Keratinocyte (primary cell): ENCODE measurements at regions not wholly inside any gene's neighbourhood (a gene's known extent, or its start where the extent isn't known, plus 50 kb on each side); places are given as distances from the start of the nearest gene placed in this dataset.

Experiments
- DNase-seq: peaks from one replicate; pipeline ENCODE4 v3.0.0-alpha.2; 2011; ENCODE audit warnings: low read depth, missing footprints, low spot score
- FAIRE-seq: peaks from 2 replicates; lab custom pipeline; 2011; peaks lifted over from hg19 to GRCh38; lab: Jason Lieb, UNC
- H2AFZ ChIP-seq: 2 replicates; pipeline ENCODE4 v1.6.0; 2012; ENCODE audit warnings: low read length, control low read depth, inconsistent platforms; ENCODE audit not compliant: control insufficient read depth
- H3K27ac ChIP-seq: 2 replicates; pipeline ENCODE4 v1.5.1; 2011; ENCODE audit warnings: low read length; ENCODE audit not compliant: control insufficient read depth, insufficient read depth
- H3K27me3 ChIP-seq: 3 replicates; pipeline ENCODE4 v1.6.0; 2011; ENCODE audit warnings: low read length; ENCODE audit not compliant: control insufficient read depth, insufficient read depth; ENCODE audit errors: extremely low read depth
- H3K36me3 ChIP-seq, 2 experiments: 2 replicates in 1 of 2; 3 replicates in 1 of 2; pipeline ENCODE4 v1.5.1; 2011; ENCODE audit warnings: low read length in 2 of 2, mild to moderate bottlenecking in 1 of 2; ENCODE audit not compliant: control insufficient read depth in 2 of 2, insufficient read depth in 2 of 2; ENCODE audit errors: extremely low read depth in 1 of 2
- H3K4me1 ChIP-seq: 3 replicates; pipeline ENCODE4 v1.5.1; 2011; ENCODE audit warnings: low read length; ENCODE audit not compliant: control insufficient read depth, insufficient read depth; ENCODE audit errors: extremely low read depth
- H3K4me2 ChIP-seq: 3 replicates; pipeline ENCODE4 v1.6.0; 2011; ENCODE audit warnings: low read depth, low read length; ENCODE audit not compliant: control insufficient read depth, insufficient read depth; ENCODE audit errors: extremely low read depth
- H3K4me3 ChIP-seq, 3 experiments: fragments of 200-600 bp in 1 of 3; sonication (generic) in 1 of 3; 2 replicates in 2 of 3; 3 replicates in 1 of 3; pipeline ENCODE4 v1.5.1; 2011 to 2016; ENCODE audit warnings: low read length in 3 of 3, mild to moderate bottlenecking in 3 of 3, control low read depth in 2 of 3, inconsistent platforms in 1 of 3, low read depth in 1 of 3, mixed read lengths in 1 of 3, mixed run types in 1 of 3, moderate library complexity in 1 of 3; ENCODE audit not compliant: control insufficient read depth in 2 of 3, insufficient read depth in 2 of 3; ENCODE audit errors: extremely low read depth in 1 of 3
- H3K79me2 ChIP-seq: 2 replicates; pipeline ENCODE4 v1.6.0; 2012; ENCODE audit warnings: low read length; ENCODE audit not compliant: control insufficient read depth, insufficient read depth
- H3K9ac ChIP-seq: 3 replicates; pipeline ENCODE4 v1.6.0; 2011; ENCODE audit warnings: low read length; ENCODE audit not compliant: control insufficient read depth, insufficient read depth; ENCODE audit errors: extremely low read depth
- H3K9me1 ChIP-seq: 3 replicates; pipeline ENCODE4 v1.6.0; 2011; ENCODE audit warnings: low read length; ENCODE audit not compliant: control insufficient read depth, insufficient read depth; ENCODE audit errors: extremely low read depth
- H3K9me3 ChIP-seq: 2 replicates; pipeline ENCODE4 v1.5.1; 2012; ENCODE audit warnings: low read depth, low read length; ENCODE audit not compliant: control insufficient read depth
- H4K20me1 ChIP-seq: 3 replicates; pipeline ENCODE4 v1.6.0; 2011; ENCODE audit warnings: low read length; ENCODE audit not compliant: control insufficient read depth, insufficient read depth; ENCODE audit errors: extremely low read depth
- CTCF ChIP-seq, 3 experiments: IDR thresholded peaks in 1 of 3; conservative IDR thresholded peaks in 1 of 3; optimal IDR thresholded peaks in 1 of 3; 2 replicates in 2 of 3; 3 replicates in 1 of 3; pipeline versions ENCODE3 to v1.5.1; 2011; ENCODE audit warnings: low read length in 3 of 3, mild to moderate bottlenecking in 3 of 3, moderate library complexity in 2 of 3, control low read depth in 1 of 3, inconsistent platforms in 1 of 3; ENCODE audit not compliant: insufficient read depth in 2 of 3; ENCODE audit errors: extremely low read depth in 1 of 3
- EZH2 ChIP-seq: IDR thresholded peaks from one replicate; pipeline ENCODE4 v1.6.1; 2012; ENCODE audit warnings: inconsistent platforms, mild to moderate bottlenecking, low read length, moderate library complexity
- dilution Hi-C: fragments of 300-500 bp; cut with MboI; formaldehyde crosslinking; loops from one replicate; pipeline ENCODE4 v1.7.0; 2020; ENCODE audit warnings: low sequenced_read_pairs; ENCODE audit not compliant: extremely low pct_ligation_motif_present

GRCh38 chr4:149886786-149887490 is 71.3 kb upstream of the IQCM start:
- Histone ChIP-seq H3K27me3 (no peaks in the 10 kb centered on the region), H4K20me1 (no peaks in the 10 kb centered on the region), H3K4me1 (no peaks in the 10 kb centered on the region), H3K9me1 (no peaks in the 10 kb centered on the region), H3K9me3 (no peaks in the 10 kb centered on the region), H3K4me3 (no peak overlapping the region), H3K9ac (no peak overlapping the region), H2AFZ (no peak overlapping the region), H3K79me2 (no peaks in the 10 kb centered on the region), H3K27ac (no peak overlapping the region), H3K36me3 (no peaks in the 10 kb centered on the region), H3K4me2 (no peak overlapping the region)
- dilution Hi-C loops = no loop called here
- DNase-seq (no peak), FAIRE-seq (no peak)
- TF ChIP-seq EZH2 = no peak
- no peak for TF ChIP-seq CTCF (optimal IDR thresholded peaks at IDR 0.05 in 1 of 3, IDR thresholded peaks at IDR 0.05 in 1 of 3, conservative IDR thresholded peaks at IDR 0.05 in 1 of 3; ENCODE audit: extremely low read depth in 1 of 3, insufficient read depth in 2 of 3, low read length in 3 of 3)

- Histone ChIP-seq H3K27me3 (no peaks in the 10 kb centered on the region), H3K9me3 (no peaks in the 10 kb centered on the region), H3K4me1 (no peaks in the 10 kb centered on the region), H4K20me1 (no peaks in the 10 kb centered on the region), H3K9ac (no peak overlapping the region), H3K4me3 (no peak overlapping the region), H3K79me2 (no peaks in the 10 kb centered on the region), H3K27ac (no peak overlapping the region), H3K9me1 (no peaks in the 10 kb centered on the region), H3K36me3 (no peaks in the 10 kb centered on the region), H2AFZ (no peak overlapping the region), H3K4me2 (no peak overlapping the region)
- no peak for TF ChIP-seq EZH2
- TF ChIP-seq CTCF (optimal IDR thresholded peaks at IDR 0.05 in 1 of 3, IDR thresholded peaks at IDR 0.05 in 1 of 3, conservative IDR thresholded peaks at IDR 0.05 in 1 of 3; ENCODE audit: extremely low read depth in 1 of 3, insufficient read depth in 2 of 3, low read length in 3 of 3) = no peak
- dilution Hi-C loops = no loop called here
- DNase-seq = no peak
- FAIRE-seq = no peak
Observed at GRCh38 chr4:149889991-149890390, 74.3 kb upstream of the IQCM start.
